ENCODE measurements at regions not wholly inside any gene's neighbourhood (a gene's known extent, or its start where the extent isn't known, plus 50 kb on each side); places are given as distances from the start of the nearest gene placed in this dataset.
A peak's percentile ranks its signal among the peaks of the same experiment; 100 is the strongest.
"Not testable (repeated sequence)": the region's sequence is repeated elsewhere in the genome, so short reads cannot be mapped to it uniquely, and the experiment has no call there.

- peaks cover 15 to 34% of the 10 kb centered on the region in 2 donors for H3K4me1 ChIP-seq (ENCODE audit: control insufficient read depth in 2 of 2, insufficient read depth in 2 of 2, low read length in 2 of 2)
- no peaks in the 10 kb centered on the region for H3K36me3 ChIP-seq (ENCODE audit: control insufficient read depth in 2 of 2, insufficient read depth in 2 of 2, low read length in 2 of 2)
- H3K9ac ChIP-seq (ENCODE audit: low read depth in 1 of 2, low read length in 2 of 2) = no peak overlapping the region
- H3K27ac ChIP-seq (ENCODE audit: low read depth in 2 of 2, low read length in 2 of 2) = no peak overlapping the region
- no peaks in the 10 kb centered on the region for H3K9me3 ChIP-seq (ENCODE audit: control insufficient read depth in 2 of 2, low read length in 2 of 2)
- no peak overlapping the region for H3K4me3 ChIP-seq (ENCODE audit: low read length in 2 of 2)
- H3K27me3 ChIP-seq (ENCODE audit: control insufficient read depth in 2 of 2, insufficient read depth in 2 of 2, low read length in 2 of 2) = no peaks in the 10 kb centered on the region
These were observed 73.7 kb upstream of the WDR72 start for GRCh38 chr15:53833134-53833624.

GRCh38 chr15:53831907-53832770 is 72.7 kb upstream of the WDR72 start:
- no peaks in the 10 kb centered on the region for H3K27me3 ChIP-seq (ENCODE audit: control insufficient read depth in 2 of 2, insufficient read depth in 2 of 2, low read length in 2 of 2)
- no peaks in the 10 kb centered on the region for H3K9me3 ChIP-seq (ENCODE audit: control insufficient read depth in 2 of 2, low read length in 2 of 2)
- peaks cover 15 to 31% of the 10 kb centered on the region in 2 donors for H3K4me1 ChIP-seq (ENCODE audit: control insufficient read depth in 2 of 2, insufficient read depth in 2 of 2, low read length in 2 of 2)
- H3K36me3 ChIP-seq (ENCODE audit: control insufficient read depth in 2 of 2, insufficient read depth in 2 of 2, low read length in 2 of 2) = no peaks in the 10 kb centered on the region
- H3K27ac ChIP-seq (ENCODE audit: low read depth in 2 of 2, low read length in 2 of 2) = peak overlapping the region in 1 of 2 donors; percentile 5
- no peak overlapping the region for H3K9ac ChIP-seq (ENCODE audit: low read depth in 1 of 2, low read length in 2 of 2)
- H3K4me3 ChIP-seq (ENCODE audit: low read length in 2 of 2) = no peak overlapping the region

GRCh38 chr15:53830707-53831386 is 71.4 kb upstream of the WDR72 start:
- Histone ChIP-seq H3K27ac (ENCODE audit: low read depth in 2 of 2, low read length in 2 of 2) (no peak overlapping the region), H3K36me3 (ENCODE audit: control insufficient read depth in 2 of 2, insufficient read depth in 2 of 2, low read length in 2 of 2) (no peaks in the 10 kb centered on the region), H3K4me1 (ENCODE audit: control insufficient read depth in 2 of 2, insufficient read depth in 2 of 2, low read length in 2 of 2) (peaks cover 7 to 25% of the 10 kb centered on the region in 2 donors), H3K27me3 (ENCODE audit: control insufficient read depth in 2 of 2, insufficient read depth in 2 of 2, low read length in 2 of 2) (no peaks in the 10 kb centered on the region), H3K9me3 (ENCODE audit: control insufficient read depth in 2 of 2, low read length in 2 of 2) (no peaks in the 10 kb centered on the region), H3K4me3 (ENCODE audit: low read length in 2 of 2) (no peak overlapping the region), H3K9ac (ENCODE audit: low read depth in 1 of 2, low read length in 2 of 2) (no peak overlapping the region)

GRCh38 chr15:53829923-53830459 is 70.5 kb upstream of the WDR72 start:
- no peak overlapping the region for H3K9ac ChIP-seq (ENCODE audit: low read depth in 1 of 2, low read length in 2 of 2)
- no peak overlapping the region for H3K27ac ChIP-seq (ENCODE audit: low read depth in 2 of 2, low read length in 2 of 2)
- no peaks in the 10 kb centered on the region for H3K27me3 ChIP-seq (ENCODE audit: control insufficient read depth in 2 of 2, insufficient read depth in 2 of 2, low read length in 2 of 2)
- H3K4me3 ChIP-seq (ENCODE audit: low read length in 2 of 2) = no peak overlapping the region
- no peaks in the 10 kb centered on the region for H3K36me3 ChIP-seq (ENCODE audit: control insufficient read depth in 2 of 2, insufficient read depth in 2 of 2, low read length in 2 of 2)
- H3K4me1 ChIP-seq (ENCODE audit: control insufficient read depth in 2 of 2, insufficient read depth in 2 of 2, low read length in 2 of 2) = peaks cover 7 to 25% of the 10 kb centered on the region in 2 donors
- no peaks in the 10 kb centered on the region for H3K9me3 ChIP-seq (ENCODE audit: control insufficient read depth in 2 of 2, low read length in 2 of 2)

- Histone ChIP-seq H3K36me3 (ENCODE audit: control insufficient read depth in 2 of 2, insufficient read depth in 2 of 2, low read length in 2 of 2) (no peaks in the 10 kb centered on the region), H3K27me3 (ENCODE audit: control insufficient read depth in 2 of 2, insufficient read depth in 2 of 2, low read length in 2 of 2) (no peaks in the 10 kb centered on the region), H3K9ac (ENCODE audit: low read depth in 1 of 2, low read length in 2 of 2) (no peak overlapping the region), H3K4me3 (ENCODE audit: low read length in 2 of 2) (no peak overlapping the region), H3K27ac (ENCODE audit: low read depth in 2 of 2, low read length in 2 of 2) (no peak overlapping the region), H3K9me3 (ENCODE audit: control insufficient read depth in 2 of 2, low read length in 2 of 2) (no peaks in the 10 kb centered on the region), H3K4me1 (ENCODE audit: control insufficient read depth in 2 of 2, insufficient read depth in 2 of 2, low read length in 2 of 2) (peaks cover 7 to 25% of the 10 kb centered on the region in 2 donors)
These were observed 70.0 kb upstream of the WDR72 start for GRCh38 chr15:53829471-53829870.

GRCh38 chr15:53827355-53827754 is 67.9 kb upstream of the WDR72 start:
- Histone ChIP-seq H3K36me3 (ENCODE audit: control insufficient read depth in 2 of 2, insufficient read depth in 2 of 2, low read length in 2 of 2) (no peaks in the 10 kb centered on the region), H3K27me3 (ENCODE audit: control insufficient read depth in 2 of 2, insufficient read depth in 2 of 2, low read length in 2 of 2) (no peaks in the 10 kb centered on the region), H3K9me3 (ENCODE audit: control insufficient read depth in 2 of 2, low read length in 2 of 2) (no peaks in the 10 kb centered on the region), H3K4me3 (ENCODE audit: low read length in 2 of 2) (no peak overlapping the region), H3K4me1 (ENCODE audit: control insufficient read depth in 2 of 2, insufficient read depth in 2 of 2, low read length in 2 of 2) (peaks cover 4 to 14% of the 10 kb centered on the region in 2 donors), H3K27ac (ENCODE audit: low read depth in 2 of 2, low read length in 2 of 2) (no peak overlapping the region), H3K9ac (ENCODE audit: low read depth in 1 of 2, low read length in 2 of 2) (no peak overlapping the region)

GRCh38 chr15:53811530-53811929 is 52.1 kb upstream of the WDR72 start:
- Histone ChIP-seq H3K9ac (ENCODE audit: low read depth in 1 of 2, low read length in 2 of 2) (no peak overlapping the region), H3K27me3 (ENCODE audit: control insufficient read depth in 2 of 2, insufficient read depth in 2 of 2, low read length in 2 of 2) (no peaks in the 10 kb centered on the region)

GRCh38 chr15:53810306-53810705 is 50.8 kb upstream of the WDR72 start:
- not testable (repeated sequence) for H3K9ac ChIP-seq (ENCODE audit: low read depth in 1 of 2, low read length in 2 of 2)

More at GRCh38 chr15:53811530-53811929, 52.1 kb upstream of the WDR72 start:
- Histone ChIP-seq H3K4me3 (ENCODE audit: low read length in 2 of 2) (no peak overlapping the region), H3K27ac (ENCODE audit: low read depth in 2 of 2, low read length in 2 of 2) (no peak overlapping the region), H3K4me1 (ENCODE audit: control insufficient read depth in 2 of 2, insufficient read depth in 2 of 2, low read length in 2 of 2) (no peaks in the 10 kb centered on the region), H3K36me3 (ENCODE audit: control insufficient read depth in 2 of 2, insufficient read depth in 2 of 2, low read length in 2 of 2) (no peaks in the 10 kb centered on the region), H3K9me3 (ENCODE audit: control insufficient read depth in 2 of 2, low read length in 2 of 2) (no peaks in the 10 kb centered on the region)

More at GRCh38 chr15:53810306-53810705, 50.8 kb upstream of the WDR72 start:
- not testable (repeated sequence) for H3K9me3 ChIP-seq (ENCODE audit: control insufficient read depth in 2 of 2, low read length in 2 of 2); H3K4me3 ChIP-seq (ENCODE audit: low read length in 2 of 2); H3K36me3 ChIP-seq (ENCODE audit: control insufficient read depth in 2 of 2, insufficient read depth in 2 of 2, low read length in 2 of 2); H3K27ac ChIP-seq (ENCODE audit: low read depth in 2 of 2, low read length in 2 of 2); H3K4me1 ChIP-seq (ENCODE audit: control insufficient read depth in 2 of 2, insufficient read depth in 2 of 2, low read length in 2 of 2); H3K27me3 ChIP-seq (ENCODE audit: control insufficient read depth in 2 of 2, insufficient read depth in 2 of 2, low read length in 2 of 2)

Data from mucosa of rectum (tissue), 2 donors.